Fibroblast of skin of scalp (primary cell): ENCODE measurements at regions not wholly inside any gene's neighbourhood (a gene's known extent, or its start where the extent isn't known, plus 50 kb on each side); places are given as distances from the start of the nearest gene placed in this dataset.
"Not testable (repeated sequence)": the region's sequence is repeated elsewhere in the genome, so short reads cannot be mapped to it uniquely, and the experiment has no call there.

Source experiments
- DNase-seq: peaks from one replicate; pipeline ENCODE4 v3.0.0-alpha.2; 2013

GRCh38 chr11:82533628-82534327, 199.9 kb downstream of the FAM181B start:
- DNase-seq = no peak

GRCh38 chr11:82529936-82530335, 203.7 kb downstream of the FAM181B start:
- DNase-seq = no peak

- DNase-seq = no peak
Measured at GRCh38 chr11:82527081-82527584, 206.5 kb downstream of the FAM181B start.

DNA sequence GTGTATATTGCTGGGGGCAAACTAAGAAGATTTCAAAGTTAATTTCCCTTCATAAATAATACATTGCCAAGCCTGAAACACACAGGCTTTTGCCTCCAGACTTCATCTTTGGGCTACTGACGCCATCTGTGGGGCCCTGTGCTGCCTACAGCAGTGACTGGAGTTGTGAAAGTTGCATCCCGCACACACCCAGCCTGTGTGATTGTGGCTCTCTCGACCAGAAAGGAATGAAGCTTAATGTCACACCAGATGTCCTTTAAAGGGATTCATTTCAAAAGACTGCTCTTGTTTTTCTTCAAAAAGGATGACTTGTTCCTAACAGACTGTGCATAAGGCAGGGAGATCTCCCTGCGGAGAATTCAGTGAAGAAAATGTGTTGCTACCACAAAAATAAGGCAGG, 210.5 kb downstream of the FAM181B start:
- DNase-seq = no peak

DNA sequence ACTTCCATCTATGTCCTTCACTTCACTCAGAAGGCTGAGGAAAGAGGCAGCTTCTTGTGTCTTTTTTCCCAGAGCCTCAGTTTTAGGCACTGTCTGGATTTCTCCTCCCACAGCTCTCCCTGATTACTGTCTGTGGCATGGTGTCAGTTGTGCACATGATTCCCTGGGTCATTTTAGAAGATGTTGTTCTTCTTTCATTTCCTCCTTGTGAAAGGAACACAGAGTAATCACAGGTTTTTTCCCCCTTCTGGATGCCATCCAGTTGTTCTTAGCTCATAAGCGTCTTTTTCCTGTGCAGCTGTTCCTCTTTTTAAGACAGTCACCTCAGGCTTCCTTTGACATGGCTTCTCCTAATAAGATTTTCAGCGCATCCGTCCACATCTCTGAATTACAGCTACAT, 212.2 kb downstream of the FAM181B start:
- no peak for DNase-seq

GRCh38 chr11:82507288-82507687, 226.4 kb downstream of the FAM181B start:
- DNase-seq = no peak

GRCh38 chr11:82505379-82505778, 228.3 kb downstream of the FAM181B start:
- no peak for DNase-seq

GRCh38 chr11:82501174-82501573, 232.5 kb downstream of the FAM181B start:
- not testable (repeated sequence) for DNase-seq

GRCh38 chr11:82494988-82495432, 238.7 kb downstream of the FAM181B start:
- no peak for DNase-seq

- no peak for DNase-seq
Measured at GRCh38 chr11:82474876-82475275, 258.8 kb downstream of the FAM181B start.

DNA sequence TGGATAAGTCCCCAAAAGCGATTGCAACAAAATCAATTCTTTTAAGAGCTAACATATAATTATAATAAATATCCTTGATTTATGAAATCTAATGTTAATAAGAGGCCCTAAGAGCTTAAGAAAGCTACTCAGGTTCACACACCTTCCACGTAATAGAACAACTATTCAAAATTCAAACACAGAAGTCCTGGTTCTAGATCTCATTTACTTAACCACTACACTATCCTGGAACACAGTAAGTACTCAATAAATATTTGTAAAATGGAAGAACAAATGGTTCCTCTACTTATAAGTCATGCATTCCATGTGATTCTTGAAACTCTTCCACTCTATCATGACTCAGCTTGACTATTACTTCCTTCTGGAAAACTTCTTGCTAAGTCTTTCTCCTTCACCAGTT, 268.2 kb downstream of the FAM181B start:
- DNase-seq = no peak

- DNase-seq = no peak
Measured at GRCh38 chr11:82462608-82463242, 270.9 kb downstream of the FAM181B start.

DNA sequence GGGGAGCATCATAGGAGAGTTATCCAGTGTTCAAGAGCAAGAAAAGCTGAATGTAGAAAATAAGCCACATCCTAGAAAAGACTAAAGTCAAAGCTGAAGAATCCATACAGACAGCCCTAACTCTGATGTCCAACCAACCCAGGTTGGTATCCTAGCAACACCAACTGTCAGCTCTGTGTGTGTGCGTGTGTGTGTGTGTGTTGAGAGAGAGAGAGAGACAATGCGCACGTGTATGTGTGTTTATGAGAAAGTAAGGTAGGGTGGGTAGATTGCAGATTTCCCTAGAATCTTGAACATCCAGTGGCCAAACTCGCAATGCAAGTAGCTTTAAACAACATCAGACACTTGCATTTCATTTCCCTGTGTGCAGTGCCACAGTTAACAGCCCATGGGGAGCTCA, 274.9 kb downstream of the FAM181B start:
- no peak for DNase-seq

DNA sequence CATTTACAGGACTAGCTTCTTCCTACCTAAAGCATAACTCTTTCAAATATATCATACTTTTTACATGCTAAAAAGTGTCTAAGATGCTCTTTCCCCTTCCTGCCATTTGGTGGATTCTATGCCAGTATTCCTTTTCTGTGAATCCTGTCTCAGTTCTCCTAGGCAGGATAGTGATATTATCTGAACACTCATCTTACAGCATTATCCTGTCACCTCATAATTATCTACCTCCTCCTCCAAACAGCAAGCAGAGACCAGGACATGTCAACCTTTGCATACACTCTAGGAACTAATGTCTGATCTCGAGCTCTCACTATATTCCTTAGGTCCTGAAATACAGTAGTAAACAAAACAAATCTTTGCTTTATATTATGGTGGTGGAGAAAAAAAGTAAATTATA, 275.5 kb downstream of the FAM181B start:
- DNase-seq = no peak

GRCh38 chr11:82450996-82451395, 282.7 kb downstream of the FAM181B start:
- DNase-seq = no peak

GRCh38 chr11:82406611-82407010, 327.1 kb downstream of the FAM181B start:
- DNase-seq = no peak

- DNase-seq = no peak
Measured at GRCh38 chr11:82405421-82405820, 328.2 kb downstream of the FAM181B start.

DNA sequence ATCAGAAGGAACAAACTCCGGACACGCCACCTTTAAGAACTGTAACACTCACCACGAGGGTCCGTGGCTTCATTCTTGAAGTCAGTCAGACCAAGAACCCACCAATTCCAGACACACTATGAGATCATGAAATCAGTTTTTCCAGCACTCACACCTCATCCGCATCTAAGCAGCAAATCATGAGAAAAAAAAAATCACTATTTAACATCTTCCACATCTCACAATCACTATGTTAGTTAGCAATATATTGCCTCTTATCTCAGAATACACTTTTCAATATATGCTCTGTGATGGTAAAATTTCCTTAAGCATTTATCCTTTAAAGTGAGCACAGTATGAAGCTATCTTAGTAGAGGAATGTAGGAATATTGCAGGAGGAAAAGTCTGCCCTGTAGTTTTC, 328.7 kb downstream of the FAM181B start:
- no peak for DNase-seq

- no peak for DNase-seq
Measured at GRCh38 chr11:82403640-82404305, 329.9 kb downstream of the FAM181B start.

- DNase-seq = no peak
Measured at GRCh38 chr11:82398300-82398815, 335.3 kb downstream of the FAM181B start.

DNA sequence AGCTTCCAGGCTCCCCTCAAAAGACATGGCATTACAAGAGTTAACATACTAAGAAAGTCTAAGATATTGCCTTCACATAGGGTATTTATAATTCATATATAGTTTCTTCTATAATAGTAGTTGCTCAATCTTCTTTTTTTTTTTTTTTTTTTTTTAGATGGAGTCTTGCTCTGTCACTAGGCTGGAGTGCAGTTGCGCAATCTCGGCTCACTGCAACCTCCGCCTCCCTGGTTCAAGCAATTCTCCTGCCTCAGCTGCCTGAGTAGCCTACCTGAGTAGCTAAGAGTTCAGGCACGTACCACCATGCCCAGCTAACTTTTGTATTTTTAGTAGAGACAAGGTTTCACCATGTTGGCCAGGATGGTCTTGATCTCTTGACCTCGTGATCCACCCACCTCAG, 337.0 kb downstream of the FAM181B start:
- DNase-seq = not testable (repeated sequence)

DNA sequence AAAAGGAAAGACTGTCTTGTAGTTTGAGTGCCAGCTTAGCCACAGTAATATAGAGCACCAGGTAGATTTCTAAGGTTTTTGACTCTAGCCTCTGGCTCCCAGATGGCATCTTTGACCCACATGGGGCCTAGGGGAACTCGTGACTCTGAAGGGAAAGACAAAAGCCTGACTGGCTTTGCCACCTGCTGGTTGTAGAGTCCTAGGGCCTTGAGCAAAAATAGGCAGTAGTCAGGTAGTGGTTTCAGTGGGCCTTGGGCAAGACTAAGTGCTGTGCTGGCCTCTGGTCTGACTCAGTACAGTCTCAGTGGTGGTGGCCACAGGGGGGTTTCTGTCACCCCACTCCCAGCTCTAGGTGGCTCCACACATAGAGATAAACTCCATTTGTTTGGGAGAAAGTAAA, 349.4 kb downstream of the FAM181B start:
- DNase-seq = no peak

DNA sequence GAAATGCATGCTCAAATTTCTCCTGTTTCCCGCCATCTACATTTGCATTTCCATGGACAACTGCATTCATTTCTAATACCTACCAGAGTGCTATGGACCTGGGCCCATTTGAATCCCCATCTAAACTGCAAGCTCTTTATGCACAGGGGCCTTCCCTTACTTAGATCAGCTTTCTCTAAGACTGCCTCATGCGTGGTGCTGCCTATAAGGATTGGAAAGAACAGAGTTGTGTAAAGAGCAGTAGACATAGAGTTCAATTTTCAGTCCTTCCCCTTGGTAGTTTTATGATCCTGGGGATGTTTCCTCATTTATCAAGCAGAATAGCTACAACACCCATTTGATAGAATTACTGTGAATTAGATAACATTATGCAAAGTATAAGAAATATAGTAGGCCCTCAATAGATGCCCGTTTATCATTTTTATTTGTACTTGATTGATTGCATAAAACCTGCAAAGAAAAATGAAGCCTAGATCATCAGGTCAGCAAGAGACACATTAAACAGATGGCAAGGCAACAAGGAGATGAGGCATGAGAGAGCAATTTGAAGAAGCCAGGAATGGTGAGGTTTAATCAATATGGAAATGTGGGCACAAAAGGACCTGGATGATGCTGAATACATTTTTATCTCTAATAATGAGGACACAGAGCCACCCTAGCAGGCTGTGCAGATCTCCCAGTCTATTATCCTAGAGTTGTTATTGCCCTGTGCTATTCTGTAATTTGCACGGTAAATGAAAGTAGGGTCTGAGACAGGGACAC, 359.7 kb downstream of the FAM181B start:
- DNase-seq = no peak
